ENCODE measurements at regions not wholly inside any gene's neighbourhood (a gene's known extent, or its start where the extent isn't known, plus 50 kb on each side); places are given as distances from the start of the nearest gene placed in this dataset.

GRCh38 chr9:107983181-107983603 lies 493.6 kb upstream of the KLF4 start:
- no peak for FAIRE-seq
- Histone ChIP-seq H3K27ac (ENCODE audit: insufficient read depth, low read depth, low read length) (no peak overlapping the region), H3K79me2 (ENCODE audit: control insufficient read depth, insufficient read depth, low read length) (no peaks in the 10 kb centered on the region), H3K9me3 (replicated peaks; ENCODE audit: control insufficient read depth, insufficient read depth, low read length) (no peaks in the 10 kb centered on the region), H3K4me1 (ENCODE audit: control insufficient read depth, extremely low read depth, insufficient read depth, low read length) (no peaks in the 10 kb centered on the region), H3K9me1 (replicated peaks; ENCODE audit: control insufficient read depth, extremely low read depth, insufficient read depth, low read length) (no peaks in the 10 kb centered on the region), H2AFZ (ENCODE audit: low read depth, low read length) (no peak overlapping the region), H3K4me2 (ENCODE audit: insufficient read depth, low read length) (no peak overlapping the region), H3K36me3 (ENCODE audit: control insufficient read depth in 2 of 2, extremely low read depth in 1 of 2, insufficient read depth in 2 of 2, low read length in 2 of 2) (no peaks in the 10 kb centered on the region), H3K9ac (replicated peaks; ENCODE audit: extremely low read depth, insufficient read depth, low read length) (no peak overlapping the region), H3K27me3 (ENCODE audit: control insufficient read depth in 2 of 2, insufficient read depth in 2 of 2, low read length in 2 of 2) (no peaks in the 10 kb centered on the region), H3K4me3 (replicated peaks in 1 of 3; ENCODE audit: insufficient read depth in 1 of 3, low read depth in 1 of 3, low read length in 3 of 3) (no peak overlapping the region), H4K20me1 (replicated peaks; ENCODE audit: control insufficient read depth, extremely low read depth, insufficient read depth, low read length) (no peaks in the 10 kb centered on the region)
- TF ChIP-seq FOS (IDR thresholded peaks at IDR 0.05; ENCODE audit: borderline replicate concordance, insufficient read depth, low read length) (peak; percentile 56), EZH2 (IDR thresholded peaks at IDR 0.05; ENCODE audit: borderline replicate concordance, low read depth, low read length, severe bottlenecking) (no peak)
- intact Hi-C loops (cut with micrococcal nuclease) (no loop called here), dilution Hi-C loops (cut with MboI; ENCODE audit: extremely low pct_ligation_motif_present, low sequenced_read_pairs) (no loop called here)
- peak; percentile 21 for DNase-seq (ENCODE audit: low read depth, low spot score)
- CTCF ChIA-PET, result no interaction called here
- POLR2A ChIA-PET, result no interaction called here
- no TSS peak for BruUV-seq (replicated peaks)

- no peak overlapping the region for H3K27ac ChIP-seq (ENCODE audit: insufficient read depth, low read depth, low read length)
- no peaks in the 10 kb centered on the region for H3K36me3 ChIP-seq (ENCODE audit: control insufficient read depth in 2 of 2, extremely low read depth in 1 of 2, insufficient read depth in 2 of 2, low read length in 2 of 2)
- no peaks in the 10 kb centered on the region for H3K9me3 ChIP-seq (replicated peaks; ENCODE audit: control insufficient read depth, insufficient read depth, low read length)
- H3K4me3 ChIP-seq (replicated peaks in 1 of 3; ENCODE audit: insufficient read depth in 1 of 3, low read depth in 1 of 3, low read length in 3 of 3), result no peak overlapping the region
- H4K20me1 ChIP-seq (replicated peaks; ENCODE audit: control insufficient read depth, extremely low read depth, insufficient read depth, low read length), result no peaks in the 10 kb centered on the region
- H2AFZ ChIP-seq (ENCODE audit: low read depth, low read length), result no peak overlapping the region
- dilution Hi-C loops (cut with MboI; ENCODE audit: extremely low pct_ligation_motif_present, low sequenced_read_pairs), result no loop called here
- intact Hi-C loops (cut with micrococcal nuclease), result no loop called here
- H3K4me2 ChIP-seq (ENCODE audit: insufficient read depth, low read length), result no peak overlapping the region
- no peaks in the 10 kb centered on the region for H3K9me1 ChIP-seq (replicated peaks; ENCODE audit: control insufficient read depth, extremely low read depth, insufficient read depth, low read length)
- ChIA-PET CTCF (no interaction called here), POLR2A (no interaction called here)
- FAIRE-seq, result no peak
- no peaks in the 10 kb centered on the region for H3K4me1 ChIP-seq (ENCODE audit: control insufficient read depth, extremely low read depth, insufficient read depth, low read length)
- no peak for DNase-seq (ENCODE audit: low read depth, low spot score)
- no TSS peak for BruUV-seq (replicated peaks)
- H3K79me2 ChIP-seq (ENCODE audit: control insufficient read depth, insufficient read depth, low read length), result no peaks in the 10 kb centered on the region
- no peak for TF ChIP-seq MAX (IDR thresholded peaks at IDR 0.05; ENCODE audit: insufficient read depth, insufficient read length)
- TF ChIP-seq GATA2 (IDR thresholded peaks at IDR 0.05; ENCODE audit: insufficient read depth, insufficient read length, low read depth, low read length), result no peak
- TF ChIP-seq JUN (IDR thresholded peaks at IDR 0.05; ENCODE audit: borderline replicate concordance, insufficient read depth, insufficient read length, low read depth), result no peak
- TF ChIP-seq FOS (IDR thresholded peaks at IDR 0.05; ENCODE audit: borderline replicate concordance, insufficient read depth, low read length), result no peak
- TF ChIP-seq MYC (IDR thresholded peaks at IDR 0.05; ENCODE audit: low read depth, low read length), result no peak
- H3K9ac ChIP-seq (replicated peaks; ENCODE audit: extremely low read depth, insufficient read depth, low read length), result no peak overlapping the region
- H3K27me3 ChIP-seq (ENCODE audit: control insufficient read depth in 2 of 2, insufficient read depth in 2 of 2, low read length in 2 of 2), result no peaks in the 10 kb centered on the region
Measured at GRCh38 chr9:107982745-107983144, 493.2 kb upstream of the KLF4 start.

Data from endothelial cell of umbilical vein (primary cell).